Cardiac septum (tissue), 1 donor: ENCODE measurements at regions not wholly inside any gene's neighbourhood (a gene's known extent, or its start where the extent isn't known, plus 50 kb on each side); places are given as distances from the start of the nearest gene placed in this dataset.

Experiments used
- DNase-seq: peaks from one replicate; pipeline ENCODE4 v3.0.0-alpha.2; 2020; ENCODE audit warnings: low spot score
- intact Hi-C: fragments of 100-400 bp; cut with DNase I; formaldehyde crosslinking; loops from one replicate; pipeline ENCODE4 v1.14.0; 2022
- donor health status: DM: no; HTN: no; CAD: no.

DNA sequence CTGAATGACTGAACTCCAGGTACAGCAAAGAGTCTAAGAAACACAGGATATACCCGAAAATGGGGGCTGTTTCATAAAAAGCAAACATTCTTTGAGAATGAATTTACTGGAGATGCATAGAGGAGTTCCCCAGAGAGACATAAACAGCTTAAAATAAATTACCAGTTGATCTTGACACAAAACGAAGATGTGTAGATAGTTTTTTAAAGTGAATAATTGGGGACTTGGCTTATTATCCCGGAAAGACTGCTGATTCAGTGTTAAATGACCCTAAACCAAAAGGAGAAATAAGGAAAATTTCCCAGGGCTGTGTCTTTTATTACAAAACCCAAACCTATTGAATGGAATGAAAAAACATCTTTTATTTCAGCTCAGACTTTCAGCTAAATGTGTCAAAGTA is 1052.8 kb upstream of the TMEM132C start:
- intact Hi-C loops, result no loop called here
- DNase-seq, result no peak

GRCh38 chr12:127223011-127223410 is 1044.0 kb upstream of the TMEM132C start:
- intact Hi-C loops, result no loop called here
- no peak for DNase-seq

- intact Hi-C loops, result no loop called here
- DNase-seq, result no peak
These were observed 1043.2 kb upstream of the TMEM132C start for GRCh38 chr12:127223731-127224130.

- intact Hi-C loops, result no loop called here
- no peak for DNase-seq
These were observed 1036.1 kb upstream of the TMEM132C start for GRCh38 chr12:127230843-127231260.

- intact Hi-C loops, result no loop called here
These were observed 1035.6 kb upstream of the TMEM132C start for GRCh38 chr12:127231371-127231770.

GRCh38 chr12:127233016-127233415 is 1034.0 kb upstream of the TMEM132C start:
- intact Hi-C loops, result no loop called here
- no peak for DNase-seq

More at GRCh38 chr12:127231371-127231770, 1035.6 kb upstream of the TMEM132C start:
- no peak for DNase-seq

- no peak for DNase-seq
These were observed 1031.2 kb upstream of the TMEM132C start for GRCh38 chr12:127235761-127236160.

GRCh38 chr12:127236491-127236890 is 1030.5 kb upstream of the TMEM132C start:
- intact Hi-C loops, result no loop called here
- DNase-seq, result no peak

More at GRCh38 chr12:127235761-127236160, 1031.2 kb upstream of the TMEM132C start:
- intact Hi-C loops, result no loop called here

- DNase-seq, result no peak
- intact Hi-C loops, result no loop called here
These were observed 1029.8 kb upstream of the TMEM132C start for GRCh38 chr12:127237151-127237550.

DNA sequence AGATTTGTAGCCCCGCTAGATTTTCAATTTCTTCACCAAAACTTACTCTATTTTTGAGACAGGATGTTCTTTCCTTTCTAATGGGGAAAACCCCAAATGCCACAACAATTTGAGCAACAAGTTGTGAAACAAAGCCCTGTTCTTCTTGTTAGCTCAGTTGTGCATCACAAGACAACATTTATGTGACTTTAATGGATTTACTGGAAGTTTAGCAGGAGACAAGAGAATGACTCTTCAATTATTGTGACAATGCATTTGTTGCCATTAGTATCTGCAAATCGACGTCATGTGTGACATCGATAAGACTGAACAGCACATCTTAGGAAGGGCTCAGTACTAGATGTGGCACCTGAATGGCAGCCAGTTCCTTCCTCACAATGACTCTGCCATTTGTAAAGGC is 1028.9 kb upstream of the TMEM132C start:
- intact Hi-C loops, result no loop called here
- no peak for DNase-seq

- intact Hi-C loops, result no loop called here
- no peak for DNase-seq
These were observed 1027.2 kb upstream of the TMEM132C start for GRCh38 chr12:127239781-127240180.

- intact Hi-C loops, result no loop called here
- DNase-seq, result no peak
These were observed 1026.6 kb upstream of the TMEM132C start for GRCh38 chr12:127240249-127240929.

DNA sequence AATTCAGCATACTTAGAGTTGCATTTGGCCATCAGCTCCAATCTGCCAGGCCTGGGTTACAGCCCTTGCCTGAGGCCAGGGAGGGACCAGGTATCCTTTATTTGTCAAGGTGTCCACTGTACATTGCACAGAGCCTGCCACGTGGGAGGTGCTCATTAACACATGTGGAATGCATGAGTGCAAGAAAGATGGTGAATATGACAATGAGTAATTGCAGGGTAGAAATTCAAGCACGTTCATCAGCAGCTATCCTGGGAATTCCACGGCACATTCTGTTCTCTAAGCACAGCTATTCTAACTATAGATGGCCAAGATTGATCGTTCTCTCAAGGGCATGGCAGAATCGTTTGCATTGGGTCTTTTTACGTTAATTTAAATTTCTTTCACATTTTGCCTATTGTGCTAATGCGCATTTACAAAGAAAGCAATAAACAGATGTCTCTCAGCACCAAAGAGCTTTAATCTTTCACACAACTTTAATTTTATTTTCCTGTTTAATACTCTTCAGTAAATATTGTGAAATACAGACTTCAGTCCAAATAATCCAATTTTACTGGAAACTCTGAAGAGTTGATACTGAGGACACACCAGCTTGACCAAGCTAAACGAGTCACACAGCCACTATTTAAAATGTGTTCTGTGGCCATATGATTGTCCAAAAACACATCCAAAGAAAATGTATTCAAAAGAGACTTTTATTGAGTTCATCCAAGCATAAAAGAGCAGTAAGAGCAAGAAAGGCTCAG is 1025.7 kb upstream of the TMEM132C start:
- intact Hi-C loops, result no loop called here
- no peak for DNase-seq

DNA sequence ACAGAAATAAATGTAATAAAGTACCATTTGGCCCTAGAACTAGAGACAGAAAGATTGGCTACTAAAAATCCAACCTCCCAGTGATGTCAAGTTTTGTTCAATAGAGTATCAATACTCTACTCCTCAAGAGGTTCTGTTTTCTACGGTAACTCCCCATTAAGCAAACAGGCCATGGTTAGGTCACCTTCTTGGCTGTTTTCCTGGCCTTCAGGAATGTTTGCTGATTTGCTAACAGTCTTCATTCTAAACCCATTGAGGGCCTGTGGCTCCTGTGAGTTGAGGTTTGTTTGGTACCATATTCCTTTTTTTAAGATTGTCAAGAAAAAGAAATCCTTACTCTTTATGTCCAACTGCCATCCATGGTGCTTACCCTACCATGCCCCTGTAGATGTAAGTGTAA is 1022.0 kb upstream of the TMEM132C start:
- no peak for DNase-seq
- intact Hi-C loops, result no loop called here

DNA sequence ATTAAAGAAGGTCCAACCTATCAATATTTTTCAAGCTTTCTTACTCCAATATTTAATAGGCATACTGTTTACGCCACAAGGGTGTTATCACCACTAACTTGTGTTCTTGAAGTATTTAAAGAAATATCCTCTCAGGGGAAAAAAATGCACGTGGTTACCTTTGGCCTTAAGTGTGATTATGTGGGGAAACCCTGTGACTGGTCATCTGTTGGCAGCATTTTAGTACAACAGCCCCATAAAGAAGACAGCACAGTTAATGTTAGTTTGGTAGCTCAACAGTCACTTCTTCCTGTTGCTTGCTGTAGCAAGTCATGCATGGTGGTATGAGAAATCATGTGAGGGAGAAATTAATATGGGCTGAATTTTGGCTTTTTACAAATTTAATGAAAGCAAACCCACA is 1021.5 kb upstream of the TMEM132C start:
- DNase-seq, result no peak
- intact Hi-C loops, result no loop called here

GRCh38 chr12:127247937-127248336 is 1019.0 kb upstream of the TMEM132C start:
- no peak for DNase-seq
- intact Hi-C loops, result no loop called here

DNA sequence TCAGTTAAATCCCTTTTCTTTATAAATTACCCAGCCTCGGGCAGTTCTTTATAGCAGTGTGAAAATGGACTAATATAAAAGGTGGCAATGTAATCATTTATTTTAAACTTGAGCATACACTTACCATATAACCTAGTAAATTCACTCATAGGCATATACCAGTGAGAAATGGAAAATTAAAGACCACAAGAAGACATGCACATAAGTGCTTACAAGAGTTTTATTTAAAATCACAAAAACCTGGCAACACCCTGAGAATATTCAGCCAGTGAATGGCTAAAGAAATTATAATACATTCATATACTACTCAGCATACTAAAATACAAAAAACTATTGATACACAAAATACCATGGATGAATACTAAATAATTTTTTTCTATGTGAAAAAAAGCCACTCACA is 1017.5 kb upstream of the TMEM132C start:
- intact Hi-C loops, result no loop called here
- DNase-seq, result no peak

GRCh38 chr12:127253797-127254327 is 1013.1 kb upstream of the TMEM132C start:
- intact Hi-C loops, result no loop called here
- no peak for DNase-seq

DNA sequence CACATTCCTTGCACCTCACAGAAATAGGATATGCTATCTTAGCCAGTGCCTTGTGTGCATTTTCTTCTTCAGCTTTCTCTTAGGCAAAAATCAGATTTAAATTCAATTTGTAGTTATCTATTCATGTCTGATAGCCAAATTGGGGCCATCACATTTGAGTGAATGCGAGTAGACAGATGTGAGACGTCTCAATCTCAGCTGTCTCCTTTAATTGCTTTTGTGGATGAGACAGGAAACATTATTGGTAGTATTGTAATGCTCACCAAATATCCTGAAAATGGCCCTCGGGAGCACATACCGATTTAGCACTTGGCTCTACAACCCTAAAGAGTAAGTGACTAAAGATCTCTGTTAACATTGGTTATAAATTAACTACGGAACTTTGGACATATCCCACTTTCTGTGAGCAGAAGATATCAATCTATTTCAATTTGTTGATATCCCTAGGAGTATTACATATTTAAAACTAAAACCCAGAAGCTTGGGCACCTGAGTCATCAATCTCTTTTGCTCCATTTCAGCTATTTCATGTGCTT is 1012.5 kb upstream of the TMEM132C start:
- intact Hi-C loops, result no loop called here
- no peak for DNase-seq

DNA sequence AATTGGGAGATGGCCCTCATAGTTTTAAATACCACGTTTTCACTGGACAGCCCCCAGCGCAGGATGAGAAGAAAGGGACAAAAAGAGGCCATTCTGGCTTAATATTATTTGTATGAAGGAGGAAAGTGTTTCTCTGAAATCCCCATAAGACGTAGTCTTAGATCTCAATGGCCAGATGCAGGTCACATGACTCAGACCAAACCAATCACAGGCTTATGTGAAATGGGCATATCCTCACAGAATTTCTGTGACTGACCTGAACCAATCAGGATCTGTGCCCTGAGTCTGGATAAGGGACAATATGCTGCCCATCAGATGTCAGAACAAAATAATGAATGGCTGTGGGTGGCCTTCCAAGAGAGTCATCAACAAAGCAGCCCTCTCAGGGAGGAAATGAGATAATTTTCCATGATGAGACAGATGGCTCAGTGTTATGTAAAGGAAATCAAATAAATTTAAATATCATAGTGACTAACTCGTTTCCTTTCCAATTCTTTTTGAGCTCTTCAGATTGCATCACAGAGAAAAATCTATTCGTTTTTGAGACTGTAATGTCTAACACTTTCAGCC is 1009.5 kb upstream of the TMEM132C start:
- intact Hi-C loops, result no loop called here
- no peak for DNase-seq
